Transverse colon (tissue), 4 donors: ENCODE measurements at regions not wholly inside any gene's neighbourhood (a gene's known extent, or its start where the extent isn't known, plus 50 kb on each side); places are given as distances from the start of the nearest gene placed in this dataset.

Source experiments
- CTCF ChIP-seq, 5 experiments: fragments of 200-600 bp in 3 of 5; fragments of 450-650 bp in 2 of 5; sonication (generic) in 3 of 5; IDR thresholded peaks; 1 replicate in 2 of 5; 2 replicates in 3 of 5; pipeline ENCODE4 v1.5.1; 2016 to 2017; ENCODE audit warnings: antibody characterized with exemption in 5 of 5, inconsistent platforms in 3 of 5, mild to moderate bottlenecking in 2 of 5, moderate library complexity in 1 of 5
- EP300 ChIP-seq: sonication (generic); formaldehyde crosslinking; IDR thresholded peaks from one replicate; pipeline ENCODE4 v1.6.1; 2017; ENCODE audit warnings: antibody characterized with exemption, low read depth
- POLR2A ChIP-seq: fragments of 450-650 bp; IDR thresholded peaks from one replicate; pipeline ENCODE4 v1.6.1; 2016; ENCODE audit warnings: antibody characterized with exemption, mild to moderate bottlenecking, moderate library complexity
- POLR2AphosphoS5 ChIP-seq, 3 donors: sonication (generic); formaldehyde crosslinking; IDR thresholded peaks; one replicate each; pipeline ENCODE4 v1.6.1; 2016; ENCODE audit warnings: antibody characterized with exemption in 3 of 3

GRCh38 chr4:152050106-152050505 lies 289.3 kb upstream of the GATB start:
- TF ChIP-seq CTCF (IDR thresholded peaks at IDR 0.05) (no peak), EP300 (no peak), POLR2A (no peak), POLR2AphosphoS5 (IDR thresholded peaks at IDR 0.05) (no peak)
